Cardiac muscle cell (in vitro differentiated cells and primary cell): ENCODE measurements at regions not wholly inside any gene's neighbourhood (a gene's known extent, or its start where the extent isn't known, plus 50 kb on each side); places are given as distances from the start of the nearest gene placed in this dataset.

Source experiments
- DNase-seq, 2 donors: peaks; one replicate each; pipeline versions ENCODE4 v3.0.0 to v3.0.0-alpha.2; 2010 to 2017; ENCODE audit warnings: low read depth in 1 of 2, low spot score in 1 of 2
- H3K27ac ChIP-seq: fragments of 200-600 bp; sonication (generic); 2 replicates; pipeline ENCODE4 v1.5.1; 2016
- H3K27me3 ChIP-seq: fragments of 200-600 bp; sonication (generic); 2 replicates; pipeline ENCODE4 v1.6.0; 2016; ENCODE audit warnings: control low read depth
- H3K36me3 ChIP-seq: fragments of 200-600 bp; sonication (generic); 2 replicates; pipeline ENCODE4 v1.5.1; 2016; ENCODE audit warnings: control low read depth
- H3K4me1 ChIP-seq: fragments of 200-600 bp; sonication (generic); 2 replicates; pipeline ENCODE4 v1.8.1; 2017; ENCODE audit warnings: low read depth, mild to moderate bottlenecking, mixed run types
- H3K4me3 ChIP-seq: fragments of 200-600 bp; sonication (generic); 2 replicates; pipeline ENCODE4 v1.5.1; 2016; ENCODE audit warnings: mild to moderate bottlenecking
- H3K9me3 ChIP-seq: fragments of 200-600 bp; sonication (generic); 2 replicates; pipeline ENCODE4 v1.5.1; 2017; ENCODE audit warnings: low read depth, mild to moderate bottlenecking, control low read depth
- CTCF ChIP-seq: IDR thresholded peaks from 2 replicates; pipeline ENCODE4 v1.5.1; 2012; ENCODE audit warnings: low read depth, mild to moderate bottlenecking, low read length

- Histone ChIP-seq H3K9me3 (no peaks in the 10 kb centered on the region), H3K4me3 (no peak overlapping the region), H3K36me3 (no peaks in the 10 kb centered on the region), H3K27ac (no peak overlapping the region), H3K27me3 (peaks cover 19% of the 10 kb centered on the region), H3K4me1 (no peaks in the 10 kb centered on the region)
- TF ChIP-seq CTCF = no peak
- DNase-seq = no peak
Measured at GRCh38 chr5:130270786-130271185, 366.5 kb downstream of the CHSY3 start.

- H3K27me3 ChIP-seq = peaks cover 19% of the 10 kb centered on the region
- H3K36me3 ChIP-seq = no peaks in the 10 kb centered on the region
- no peak overlapping the region for H3K4me3 ChIP-seq
- no peak for TF ChIP-seq CTCF
- no peak for DNase-seq
- H3K4me1 ChIP-seq = no peaks in the 10 kb centered on the region
- no peak overlapping the region for H3K27ac ChIP-seq
- H3K9me3 ChIP-seq = no peaks in the 10 kb centered on the region
Measured at GRCh38 chr5:130268489-130268888, 364.2 kb downstream of the CHSY3 start.

GRCh38 chr5:130267926-130268325 is 363.7 kb downstream of the CHSY3 start:
- Histone ChIP-seq H3K27ac (no peak overlapping the region), H3K4me1 (no peaks in the 10 kb centered on the region), H3K4me3 (no peak overlapping the region), H3K36me3 (no peaks in the 10 kb centered on the region), H3K9me3 (no peaks in the 10 kb centered on the region), H3K27me3 (peaks cover 19% of the 10 kb centered on the region)
- TF ChIP-seq CTCF = no peak
- no peak for DNase-seq

GRCh38 chr5:130260481-130260880 is 356.2 kb downstream of the CHSY3 start:
- H3K9me3 ChIP-seq = no peaks in the 10 kb centered on the region
- DNase-seq = no peak
- no peaks in the 10 kb centered on the region for H3K4me1 ChIP-seq
- TF ChIP-seq CTCF = no peak
- no peaks in the 10 kb centered on the region for H3K36me3 ChIP-seq
- H3K4me3 ChIP-seq = no peak overlapping the region
- H3K27me3 ChIP-seq = no peaks in the 10 kb centered on the region
- no peak overlapping the region for H3K27ac ChIP-seq

- H3K27me3 ChIP-seq = no peaks in the 10 kb centered on the region
Measured at GRCh38 chr5:130251931-130252330, 347.7 kb downstream of the CHSY3 start.

More at GRCh38 chr5:130251931-130252330, 347.7 kb downstream of the CHSY3 start:
- TF ChIP-seq CTCF = no peak
- H3K27ac ChIP-seq = no peak overlapping the region
- no peak for DNase-seq
- no peak overlapping the region for H3K4me3 ChIP-seq
- H3K36me3 ChIP-seq = no peaks in the 10 kb centered on the region
- no peaks in the 10 kb centered on the region for H3K4me1 ChIP-seq
- no peaks in the 10 kb centered on the region for H3K9me3 ChIP-seq
